ENCODE measurements at regions not wholly inside any gene's neighbourhood (a gene's known extent, or its start where the extent isn't known, plus 50 kb on each side); places are given as distances from the start of the nearest gene placed in this dataset.
"Not testable (repeated sequence)": the region's sequence is repeated elsewhere in the genome, so short reads cannot be mapped to it uniquely, and the experiment has no call there.

DNA sequence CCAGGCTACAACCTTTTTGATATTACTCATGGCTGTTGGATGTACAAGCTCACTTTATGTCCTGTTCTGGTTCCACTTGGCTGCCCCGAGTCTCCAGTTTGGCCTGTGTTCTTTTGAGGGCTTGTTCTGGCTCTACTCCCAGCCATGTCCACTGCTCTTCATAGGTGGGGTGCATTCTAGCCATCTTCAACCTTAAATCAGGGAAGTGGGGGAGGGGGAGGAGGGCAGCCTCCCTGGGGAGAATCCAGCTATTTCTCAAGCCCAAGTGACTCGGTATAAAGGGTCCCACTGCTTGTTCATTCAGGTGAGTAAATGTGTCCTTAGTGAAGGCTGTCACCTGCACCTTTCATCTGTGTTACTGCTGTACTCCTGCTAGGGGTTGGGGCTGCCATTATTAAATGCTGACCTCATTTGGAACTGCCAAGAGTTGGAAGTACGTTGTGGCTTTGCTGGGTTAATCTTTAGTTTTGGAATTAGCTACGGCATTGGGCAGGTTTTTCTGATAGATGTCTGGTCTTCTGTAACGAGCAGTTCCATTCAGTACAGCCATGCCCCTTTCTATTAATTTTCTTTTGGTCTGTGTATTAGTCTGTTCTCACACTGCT is 255.8 kb downstream of the GOLGA6L6 start:
- FAIRE-seq, result not testable (repeated sequence)

DNA sequence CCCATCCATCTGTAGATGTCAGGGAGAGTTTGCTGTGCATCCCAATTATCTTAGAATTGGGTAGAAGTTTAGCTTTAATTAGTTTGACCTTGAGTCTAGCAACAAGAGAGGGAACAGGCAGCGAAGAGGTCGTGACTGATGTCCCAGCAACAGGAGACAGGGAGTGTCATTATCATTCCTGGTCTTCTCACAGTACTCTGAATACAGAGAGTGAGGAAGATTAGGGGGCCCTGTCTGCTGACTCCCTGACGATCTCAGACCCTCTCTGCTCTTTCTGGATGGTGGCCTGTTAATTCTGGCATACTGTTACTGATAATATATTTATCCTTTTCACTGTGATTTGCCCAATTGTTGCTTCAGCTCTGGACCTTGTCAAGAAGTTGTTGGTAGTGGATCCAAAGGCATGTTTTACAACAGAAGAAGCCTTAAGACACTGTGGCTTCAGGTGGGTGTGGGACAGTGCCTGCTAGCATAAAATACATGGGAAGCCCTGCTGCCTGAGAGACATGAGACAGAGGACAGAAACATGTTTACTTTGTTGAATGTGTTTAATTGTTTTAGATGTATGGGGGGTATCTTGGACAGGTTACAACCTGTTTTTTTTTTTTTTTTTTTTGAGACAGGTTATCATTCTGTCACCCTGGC is 256.6 kb downstream of the GOLGA6L6 start:
- not testable (repeated sequence) for FAIRE-seq

DNA sequence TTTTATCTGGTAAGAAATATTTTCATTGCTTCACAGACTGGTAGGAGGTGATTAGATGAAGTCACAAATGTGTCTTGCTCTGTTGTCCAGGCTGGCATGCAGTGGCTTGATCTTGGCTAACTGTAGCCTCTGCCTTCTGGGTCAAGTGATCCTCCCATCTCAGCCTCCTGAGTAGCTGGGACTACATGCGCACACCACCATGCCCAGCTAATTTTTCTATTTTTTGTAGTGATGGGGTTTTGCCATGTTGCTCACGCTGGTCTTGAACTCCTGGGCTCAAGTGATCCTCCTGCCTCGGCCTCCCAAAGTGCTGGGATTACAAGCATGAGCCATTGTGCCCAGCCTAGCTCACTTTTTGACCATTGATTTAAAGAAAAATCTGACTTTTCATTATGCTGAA is 257.9 kb downstream of the GOLGA6L6 start:
- not testable (repeated sequence) for FAIRE-seq

DNA sequence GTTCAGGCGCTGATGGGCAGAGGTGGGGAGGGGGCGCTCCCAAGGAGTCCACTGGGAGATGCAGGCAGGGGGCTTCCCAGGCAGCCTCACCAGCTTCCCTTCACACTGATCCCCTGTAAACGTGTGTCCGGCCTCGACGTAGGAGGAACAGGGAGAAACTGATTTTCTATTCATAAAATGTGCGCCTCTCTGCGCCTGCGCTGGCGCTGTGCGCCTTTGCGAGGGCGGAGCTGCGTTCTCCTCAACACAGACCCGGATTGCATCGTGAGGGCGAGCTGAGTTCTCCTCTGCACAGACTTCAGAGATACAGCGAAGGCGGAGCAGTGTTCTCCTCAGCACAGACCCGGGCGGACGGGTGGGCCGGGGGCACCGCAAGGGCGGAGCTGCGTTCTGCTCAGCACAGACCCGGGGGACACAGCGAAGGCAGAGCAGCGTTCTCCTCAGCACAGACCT is 259.1 kb downstream of the GOLGA6L6 start:
- not testable (repeated sequence) for FAIRE-seq

DNA sequence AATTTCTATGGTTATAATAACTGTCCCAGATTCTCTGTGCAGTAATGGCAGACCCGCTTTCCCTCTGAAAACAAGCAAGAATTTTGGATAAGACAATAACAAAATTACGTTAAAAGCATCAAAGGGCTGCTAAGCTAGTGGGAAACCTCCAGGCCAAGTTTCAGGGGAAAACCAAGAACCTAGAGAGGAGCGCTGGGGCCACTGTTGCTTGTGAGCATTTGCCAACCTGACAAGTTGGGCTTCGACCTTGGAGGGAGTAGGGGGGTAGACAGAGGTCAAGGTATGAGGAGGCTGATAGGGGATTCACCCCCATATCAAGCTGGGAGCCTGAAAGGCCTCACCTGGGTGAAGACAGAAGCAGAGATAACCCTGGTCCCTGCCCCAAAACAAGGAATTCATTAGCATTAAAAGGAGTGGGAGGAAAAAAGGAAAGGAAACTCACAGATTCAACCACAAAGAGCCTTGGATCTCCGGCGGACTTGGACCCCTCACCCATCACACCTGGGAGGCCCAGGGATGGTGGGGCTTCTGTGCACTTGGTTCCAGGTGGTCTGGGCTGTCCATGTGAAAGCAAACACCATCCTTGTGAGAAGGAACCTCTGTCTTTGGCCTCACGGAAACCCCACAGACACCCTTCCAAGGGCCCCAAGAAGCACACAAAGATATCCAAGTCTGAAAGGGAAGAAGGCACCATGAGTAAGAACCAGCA is 259.9 kb downstream of the GOLGA6L6 start:
- not testable (repeated sequence) for FAIRE-seq

- no peak for FAIRE-seq
Measured at GRCh38 chr15:20280933-20281463, 260.6 kb downstream of the GOLGA6L6 start.

DNA sequence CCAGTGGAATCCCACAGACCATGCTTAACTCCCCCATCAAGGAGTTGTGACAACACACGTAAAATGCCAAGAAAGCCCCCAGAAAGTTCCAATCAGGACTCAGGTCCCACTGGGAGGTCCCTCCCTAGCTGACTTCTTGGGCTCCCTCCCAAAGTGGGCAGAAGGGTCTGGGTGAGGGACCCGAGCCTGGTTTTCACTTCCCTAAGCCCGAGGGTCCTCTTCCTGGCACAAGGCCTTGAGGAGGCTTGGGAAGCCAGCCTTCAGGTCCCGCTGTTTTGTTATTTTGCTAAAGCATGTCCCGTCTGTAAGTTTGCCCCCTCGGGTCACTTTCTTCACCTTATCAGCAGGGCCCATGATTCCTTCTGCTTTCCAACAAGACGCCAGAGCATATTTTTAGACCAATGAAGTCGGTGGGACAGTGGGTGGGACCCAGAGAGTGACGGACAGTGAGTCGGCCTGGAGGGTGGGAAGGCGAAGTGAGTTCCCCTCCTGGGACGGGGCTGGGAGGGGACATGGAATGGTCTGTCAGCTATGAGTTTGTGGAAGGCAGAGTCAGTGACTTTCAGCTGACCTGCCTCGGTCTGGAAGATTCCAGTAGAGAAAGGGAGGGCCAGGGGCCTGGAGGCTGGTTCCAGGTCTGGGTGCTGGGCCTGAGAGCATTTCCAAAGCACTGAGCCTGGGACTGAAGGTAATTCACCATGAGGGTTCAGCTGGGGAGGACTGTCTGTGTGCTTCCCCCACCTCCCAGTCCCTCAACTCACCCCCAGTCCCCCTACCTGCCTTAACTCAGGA is 261.3 kb downstream of the GOLGA6L6 start:
- FAIRE-seq, result not testable (repeated sequence)

DNA sequence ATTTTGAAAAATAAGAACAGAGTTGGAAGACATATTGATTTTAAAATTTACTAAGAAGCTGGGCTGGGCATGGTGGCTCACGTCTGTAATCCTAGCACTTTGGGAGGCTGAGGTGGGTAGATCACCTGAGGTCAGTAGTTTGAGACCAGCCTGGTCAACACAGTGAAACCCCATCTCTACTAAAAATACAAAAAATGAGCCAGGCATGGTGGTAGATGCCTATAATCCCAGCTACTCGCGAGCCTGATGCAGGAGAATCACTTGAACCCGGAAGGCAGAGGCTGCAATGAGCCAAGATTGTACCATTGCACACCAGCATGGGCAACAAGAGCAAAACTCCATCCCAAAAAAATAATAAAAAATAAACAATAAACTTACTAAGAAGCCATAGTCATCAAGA is 262.5 kb downstream of the GOLGA6L6 start:
- FAIRE-seq, result not testable (repeated sequence)

- FAIRE-seq, result not testable (repeated sequence)
Measured at GRCh38 chr15:20278376-20278775, 263.2 kb downstream of the GOLGA6L6 start.

- not testable (repeated sequence) for FAIRE-seq
Measured at GRCh38 chr15:20277451-20277850, 264.1 kb downstream of the GOLGA6L6 start.

DNA sequence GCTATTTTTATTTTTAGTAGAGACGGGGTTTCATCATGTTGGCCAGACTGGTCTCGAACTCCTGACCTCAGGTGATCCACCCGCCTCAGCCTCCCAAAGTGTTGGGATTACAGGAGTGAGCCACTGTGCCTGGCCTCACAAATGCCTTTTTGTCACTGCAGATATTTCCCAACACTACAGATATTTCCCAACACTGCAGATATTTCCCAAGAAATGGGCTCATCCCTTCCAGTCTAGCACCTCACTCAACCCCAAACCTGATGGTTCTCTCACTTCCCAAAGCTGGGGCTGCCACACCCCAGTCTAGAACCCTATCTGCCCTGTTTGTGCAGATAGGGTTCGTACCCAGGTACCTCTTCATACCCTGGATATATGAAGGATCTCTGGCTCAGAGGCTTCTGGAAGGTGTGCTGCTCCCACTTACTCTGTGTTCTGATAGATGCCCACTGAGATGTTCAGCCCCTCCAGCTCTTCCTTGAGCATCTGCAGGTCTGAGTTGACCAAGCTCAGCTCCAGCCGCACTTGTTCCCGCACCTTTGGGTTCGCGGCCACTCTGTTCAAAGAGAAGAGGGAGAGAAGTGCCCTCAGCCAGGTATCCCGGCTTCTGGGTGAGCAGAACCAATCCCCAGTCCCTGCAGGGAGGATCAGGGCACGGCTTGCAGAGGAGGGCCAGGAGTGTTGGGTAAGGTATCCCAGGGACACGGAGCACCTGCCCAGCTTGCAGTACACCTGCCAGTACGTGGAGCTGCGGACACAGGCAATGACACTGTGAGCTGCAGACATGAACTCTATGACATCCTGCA is 265.1 kb downstream of the GOLGA6L6 start:
- FAIRE-seq, result not testable (repeated sequence)

DNA sequence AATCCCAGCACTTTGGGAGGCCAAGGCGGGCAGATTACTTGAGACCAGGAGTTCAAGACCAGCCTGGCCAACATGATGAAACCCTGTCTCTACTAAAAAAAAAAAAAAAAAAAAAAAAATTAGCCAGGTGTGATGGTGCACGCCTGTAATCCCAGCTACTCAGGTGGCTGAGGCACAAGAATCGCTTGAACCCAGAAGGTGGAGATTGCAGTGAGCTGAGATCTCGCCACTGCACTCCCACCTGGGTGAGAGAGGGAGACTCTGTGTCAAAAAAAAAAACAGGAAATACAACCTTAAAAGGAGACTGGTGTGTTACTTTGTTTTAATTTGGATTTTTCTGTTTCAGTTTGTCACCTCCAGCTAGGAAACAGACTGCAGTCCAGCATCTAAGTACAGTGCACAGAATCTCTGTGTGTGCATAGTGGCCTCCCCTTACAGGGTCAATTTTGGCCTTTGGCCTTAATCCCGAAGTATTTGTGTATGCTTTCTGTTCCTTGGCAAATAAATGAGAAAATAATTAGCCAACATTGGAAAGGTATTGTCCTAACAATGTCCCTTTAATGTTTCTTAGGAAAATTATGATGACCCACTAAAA is 266.1 kb downstream of the GOLGA6L6 start:
- not testable (repeated sequence) for FAIRE-seq

GRCh38 chr15:20272422-20273184 is 269.0 kb downstream of the GOLGA6L6 start:
- FAIRE-seq, result no peak

DNA sequence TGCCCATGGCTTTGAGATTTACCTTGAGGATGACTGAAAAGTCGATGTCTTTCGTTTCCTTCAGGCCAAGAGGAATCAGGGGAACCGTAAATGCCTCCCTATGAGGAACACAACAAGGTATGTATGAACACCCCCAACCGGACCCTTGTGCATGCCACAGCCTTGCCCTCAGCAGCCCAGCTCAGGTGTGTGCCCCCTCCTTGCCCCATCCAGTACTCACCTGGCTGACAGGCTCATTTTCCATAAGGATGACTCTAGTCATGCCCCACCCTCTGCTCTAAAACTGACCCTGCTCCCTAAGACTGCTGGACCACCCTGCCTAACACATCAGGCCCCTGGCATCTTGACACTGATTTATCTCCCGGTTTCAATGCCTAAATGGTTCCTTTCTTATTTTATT is 270.0 kb downstream of the GOLGA6L6 start:
- FAIRE-seq, result no peak

GRCh38 chr15:20269956-20270355 is 271.6 kb downstream of the GOLGA6L6 start:
- FAIRE-seq, result not testable (repeated sequence)

DNA sequence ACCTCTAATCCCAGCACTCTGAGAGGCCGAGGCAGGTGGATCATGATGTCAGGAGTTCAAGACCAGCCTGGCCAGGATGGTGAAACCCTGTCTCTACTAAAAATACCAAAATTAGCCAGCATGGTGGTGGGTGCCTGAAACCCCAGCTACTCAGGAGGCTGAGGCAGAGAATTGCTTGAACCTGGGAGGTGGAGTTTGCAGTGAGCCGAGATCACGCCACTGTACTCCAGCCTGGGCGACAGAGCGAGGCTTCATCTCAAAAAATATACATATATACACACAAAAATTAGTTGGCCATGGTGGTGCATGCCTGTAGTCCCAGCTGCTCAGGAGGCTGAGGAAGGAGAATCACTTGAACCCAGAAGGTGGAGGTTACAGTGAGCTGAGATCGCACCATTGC is 273.6 kb downstream of the GOLGA6L6 start:
- not testable (repeated sequence) for FAIRE-seq

DNA sequence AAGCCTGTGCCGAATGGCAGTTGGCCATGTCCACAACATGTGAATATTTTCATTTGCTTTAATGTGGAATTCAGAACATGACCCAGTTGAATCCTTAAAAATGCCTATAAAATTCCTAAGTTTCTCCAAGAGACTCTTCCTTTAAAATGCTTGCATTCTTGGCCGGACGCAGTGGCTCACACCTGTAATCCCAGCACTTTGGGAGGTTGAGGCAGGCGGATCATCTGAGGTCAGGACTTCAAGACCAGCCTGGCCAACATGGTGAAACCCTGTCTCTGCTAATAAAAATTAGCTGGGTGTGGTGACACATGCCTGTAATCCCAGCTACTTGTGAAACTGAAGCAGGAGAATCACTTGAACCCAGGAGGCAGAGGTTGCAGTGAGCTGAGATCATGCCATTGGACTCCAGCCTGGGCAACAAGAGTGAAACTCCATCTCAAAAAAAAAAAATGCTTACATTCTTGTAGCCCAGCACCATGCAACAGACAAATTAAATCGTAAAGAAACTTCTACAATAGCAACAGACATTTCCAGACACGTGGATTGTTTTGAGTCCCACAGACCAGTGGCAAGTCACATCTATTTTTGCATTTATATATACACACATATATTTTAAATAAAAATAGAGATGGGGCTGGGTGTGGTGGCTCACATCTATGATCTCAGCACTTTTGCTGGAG is 274.4 kb downstream of the GOLGA6L6 start:
- FAIRE-seq, result not testable (repeated sequence)

DNA sequence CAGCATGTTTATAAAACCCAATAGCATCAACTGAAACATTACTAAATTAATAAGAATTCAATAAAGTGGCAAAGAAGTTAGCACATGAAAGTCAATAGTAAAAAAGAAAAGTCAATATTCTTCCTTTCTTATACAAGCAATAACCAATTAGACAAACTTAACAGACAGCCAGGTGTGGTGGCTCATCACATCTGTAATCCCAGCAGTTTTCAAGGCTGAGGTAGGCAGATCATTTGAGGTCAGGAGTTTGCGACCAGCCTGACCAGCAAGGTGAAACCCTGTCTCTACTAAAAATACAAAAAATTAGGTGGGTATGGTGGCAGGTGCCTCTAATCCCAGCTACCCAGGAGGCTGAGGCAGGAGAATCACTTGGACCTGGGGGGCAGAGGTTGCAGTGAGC is 275.9 kb downstream of the GOLGA6L6 start:
- FAIRE-seq, result not testable (repeated sequence)

- not testable (repeated sequence) for FAIRE-seq
Measured at GRCh38 chr15:20261321-20262280, 280.0 kb downstream of the GOLGA6L6 start.
